DOHH2 (cell line): ENCODE measurements at regions not wholly inside any gene's neighbourhood (a gene's known extent, or its start where the extent isn't known, plus 50 kb on each side); places are given as distances from the start of the nearest gene placed in this dataset.
"Not testable (repeated sequence)": the region's sequence is repeated elsewhere in the genome, so short reads cannot be mapped to it uniquely, and the experiment has no call there.

Experiments used
- H3F3A ChIP-seq: fragments of 200-600 bp; sonication (generic), shearing (Covaris generic); 2 replicates; pipeline ENCODE4 v1.6.0; 2016; ENCODE audit warnings: antibody characterized with exemption, mild to moderate bottlenecking; ENCODE audit not compliant: control insufficient read depth, insufficient read depth
- H3K27ac ChIP-seq: fragments of 200-600 bp; sonication (generic); 2 replicates; pipeline ENCODE4 v1.5.1; 2014; ENCODE audit warnings: low read depth, mild to moderate bottlenecking, low read length, moderate library complexity
- H3K27me3 ChIP-seq: fragments of 200-600 bp; sonication (generic); 2 replicates; pipeline ENCODE4 v1.6.1; 2014; ENCODE audit warnings: mild to moderate bottlenecking, low read length, mixed read lengths; ENCODE audit not compliant: control insufficient read depth
- H3K36me3 ChIP-seq: fragments of 200-600 bp; sonication (generic); 2 replicates; pipeline ENCODE4 v1.6.1; 2014; ENCODE audit warnings: mild to moderate bottlenecking, low read length, moderate library complexity, mixed read lengths; ENCODE audit not compliant: control insufficient read depth
- H3K4me1 ChIP-seq: fragments of 200-600 bp; sonication (generic); 2 replicates; pipeline ENCODE4 v1.6.1; 2014; ENCODE audit warnings: mild to moderate bottlenecking, low read length, mixed read lengths; ENCODE audit not compliant: control insufficient read depth
- H3K4me2 ChIP-seq: fragments of 200-600 bp; sonication (generic); 2 replicates; pipeline ENCODE4 v1.6.0; 2014; ENCODE audit warnings: mild to moderate bottlenecking, low read length, moderate library complexity
- H3K4me3 ChIP-seq: fragments of 200-600 bp; sonication (generic); 2 replicates; pipeline ENCODE4 v1.5.1; 2014; ENCODE audit warnings: mild to moderate bottlenecking, low read length, mixed read lengths
- H3K79me2 ChIP-seq: fragments of 200-600 bp; sonication (generic); 2 replicates; pipeline ENCODE4 v1.6.1; 2014; ENCODE audit warnings: mild to moderate bottlenecking, low read length, mixed read lengths; ENCODE audit not compliant: control insufficient read depth
- H3K9me2 ChIP-seq: fragments of 200-600 bp; sonication (generic); replicated peaks from 2 replicates; pipeline ENCODE4 v1.6.1; 2014; ENCODE audit warnings: mild to moderate bottlenecking, low read length, mixed read lengths; ENCODE audit not compliant: control insufficient read depth
- H3K9me3 ChIP-seq: fragments of 200-600 bp; sonication (generic); 2 replicates; pipeline ENCODE4 v1.6.1; 2014; ENCODE audit warnings: antibody characterized with exemption, low read length, mixed read lengths; ENCODE audit not compliant: control insufficient read depth, insufficient read depth
- H4K20me1 ChIP-seq: fragments of 200-600 bp; sonication (generic); 2 replicates; pipeline ENCODE4 v1.6.0; 2014; ENCODE audit warnings: low read depth, mild to moderate bottlenecking, antibody characterized with exemption, low read length, moderate library complexity; ENCODE audit not compliant: control insufficient read depth, insufficient read depth

GRCh38 chr5:176043986-176044385, 75.9 kb upstream of the THOC3 start:
- not testable (repeated sequence) for H3K36me3 ChIP-seq, H3F3A ChIP-seq, H4K20me1 ChIP-seq, H3K4me3 ChIP-seq, H3K4me1 ChIP-seq, H3K27ac ChIP-seq, H3K79me2 ChIP-seq, H3K4me2 ChIP-seq, H3K9me2 ChIP-seq, H3K27me3 ChIP-seq, H3K9me3 ChIP-seq

GRCh38 chr5:176044431-176044830, 76.3 kb upstream of the THOC3 start:
- H4K20me1 ChIP-seq, H3K4me3 ChIP-seq, H3K9me2 ChIP-seq, H3K27me3 ChIP-seq, H3K4me2 ChIP-seq, H3K4me1 ChIP-seq, H3K36me3 ChIP-seq, H3K9me3 ChIP-seq, H3K27ac ChIP-seq, H3F3A ChIP-seq, H3K79me2 ChIP-seq: not testable (repeated sequence)

DNA sequence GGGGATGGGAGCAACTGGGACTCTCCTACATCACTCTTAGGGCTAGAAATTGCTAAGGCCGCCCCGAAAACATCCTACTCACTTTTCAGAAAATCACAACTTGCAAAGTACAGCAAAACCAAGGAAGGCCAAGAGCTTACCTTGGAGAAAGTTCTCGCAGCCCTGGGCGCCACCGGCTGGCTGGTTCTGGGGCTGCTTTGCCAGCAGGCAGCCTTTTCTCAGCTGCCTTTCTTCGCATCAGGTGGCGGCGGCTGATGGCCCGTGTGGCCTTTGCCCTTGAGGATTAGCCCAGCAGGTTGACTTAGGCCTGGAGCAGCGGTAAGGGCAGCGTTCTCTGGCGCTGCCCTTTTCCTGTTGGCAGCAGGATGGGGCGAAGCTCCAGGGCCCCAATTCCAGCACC, 77.3 kb upstream of the THOC3 start:
- not testable (repeated sequence) for H3K36me3 ChIP-seq, H3K9me3 ChIP-seq, H4K20me1 ChIP-seq, H3F3A ChIP-seq, H3K79me2 ChIP-seq, H3K4me2 ChIP-seq, H3K4me3 ChIP-seq, H3K4me1 ChIP-seq, H3K9me2 ChIP-seq, H3K27ac ChIP-seq, H3K27me3 ChIP-seq

GRCh38 chr5:176048671-176049070, 80.6 kb upstream of the THOC3 start:
- not testable (repeated sequence) for H3K9me3 ChIP-seq, H3K9me2 ChIP-seq, H3K27ac ChIP-seq, H3K36me3 ChIP-seq, H3F3A ChIP-seq, H4K20me1 ChIP-seq, H3K79me2 ChIP-seq, H3K4me2 ChIP-seq, H3K4me3 ChIP-seq, H3K4me1 ChIP-seq, H3K27me3 ChIP-seq

DNA sequence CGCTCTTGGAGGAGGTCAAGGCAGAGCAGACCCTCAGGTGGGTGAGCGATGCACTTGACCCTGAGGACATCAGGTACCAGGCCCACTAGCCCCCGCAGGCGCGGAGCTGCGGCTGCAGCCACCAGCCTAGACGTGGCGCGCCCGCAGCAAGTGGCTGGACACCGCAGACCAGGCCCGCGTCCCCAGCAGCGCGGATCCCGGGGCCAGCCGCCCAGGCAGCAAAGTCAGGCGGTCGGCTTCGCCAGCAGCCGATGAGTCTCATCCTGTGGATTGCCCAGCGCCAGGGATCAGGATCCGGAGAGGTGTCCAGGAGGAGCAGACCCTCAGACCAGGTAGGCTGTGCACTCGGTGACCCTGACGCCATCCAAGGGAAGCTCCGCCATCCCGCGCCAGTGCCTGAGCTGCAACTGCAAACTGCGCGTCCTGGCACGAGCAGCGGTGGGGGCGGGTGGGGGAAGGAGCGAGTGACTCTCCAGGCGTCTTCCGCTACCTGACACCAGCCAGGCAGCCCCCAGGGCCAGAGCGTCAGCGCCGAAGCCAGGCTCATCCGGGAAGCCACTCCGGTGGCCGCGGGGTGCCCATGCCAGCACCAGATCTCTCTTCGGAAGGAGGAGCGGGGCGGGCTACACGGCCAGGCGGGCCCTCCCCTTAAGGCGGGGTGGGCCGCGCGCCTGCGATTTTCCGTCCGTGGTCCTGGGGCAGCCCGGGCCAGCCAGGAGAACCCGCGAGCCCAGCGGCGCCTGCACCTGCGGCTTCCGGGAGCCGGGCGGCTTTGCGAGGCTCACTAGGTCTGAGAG, 92.6 kb upstream of the THOC3 start:
- H3K36me3 ChIP-seq, H3K79me2 ChIP-seq, H4K20me1 ChIP-seq, H3K9me3 ChIP-seq, H3K4me2 ChIP-seq, H3F3A ChIP-seq, H3K27ac ChIP-seq, H3K27me3 ChIP-seq, H3K4me3 ChIP-seq, H3K9me2 ChIP-seq, H3K4me1 ChIP-seq: not testable (repeated sequence)

GRCh38 chr5:176061269-176061622, 93.1 kb upstream of the THOC3 start:
- not testable (repeated sequence) for H3K9me3 ChIP-seq, H3K27ac ChIP-seq, H3K4me1 ChIP-seq, H3K4me2 ChIP-seq, H4K20me1 ChIP-seq, H3K27me3 ChIP-seq, H3K36me3 ChIP-seq, H3K4me3 ChIP-seq, H3K9me2 ChIP-seq, H3K79me2 ChIP-seq, H3F3A ChIP-seq

DNA sequence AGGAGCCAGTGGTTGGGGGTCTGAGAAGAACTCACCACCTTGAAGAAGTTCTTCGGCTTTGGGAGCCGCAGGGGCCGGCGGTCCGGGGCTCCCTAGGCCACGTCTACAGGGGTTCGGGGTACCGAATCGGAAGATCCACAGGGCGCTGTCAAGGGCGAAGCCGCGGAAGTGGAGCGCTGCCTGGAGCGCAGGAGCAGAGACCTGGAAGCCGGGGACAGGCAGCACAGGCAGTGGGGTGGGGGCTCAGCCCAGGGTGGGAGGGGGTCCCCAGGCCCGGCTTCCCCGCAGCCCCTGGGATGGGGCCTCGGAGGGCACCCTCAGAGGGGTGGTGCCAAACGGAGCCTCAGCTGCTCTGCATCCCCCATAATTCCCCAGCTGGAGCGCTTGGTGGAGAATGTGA, 93.5 kb upstream of the THOC3 start:
- H3K9me2 ChIP-seq, H3K4me3 ChIP-seq, H3K4me2 ChIP-seq, H3K4me1 ChIP-seq, H3K79me2 ChIP-seq, H3K27me3 ChIP-seq, H3K27ac ChIP-seq, H3K36me3 ChIP-seq, H4K20me1 ChIP-seq, H3F3A ChIP-seq, H3K9me3 ChIP-seq: not testable (repeated sequence)

GRCh38 chr5:176066262-176066945, 98.3 kb upstream of the THOC3 start:
- H3K9me2 ChIP-seq, H4K20me1 ChIP-seq, H3K27ac ChIP-seq, H3K4me2 ChIP-seq, H3K36me3 ChIP-seq, H3K9me3 ChIP-seq, H3K27me3 ChIP-seq, H3K4me3 ChIP-seq, H3K4me1 ChIP-seq, H3K79me2 ChIP-seq, H3F3A ChIP-seq: not testable (repeated sequence)
